ENCODE measurements at regions not wholly inside any gene's neighbourhood (a gene's known extent, or its start where the extent isn't known, plus 50 kb on each side); places are given as distances from the start of the nearest gene placed in this dataset.

DNA sequence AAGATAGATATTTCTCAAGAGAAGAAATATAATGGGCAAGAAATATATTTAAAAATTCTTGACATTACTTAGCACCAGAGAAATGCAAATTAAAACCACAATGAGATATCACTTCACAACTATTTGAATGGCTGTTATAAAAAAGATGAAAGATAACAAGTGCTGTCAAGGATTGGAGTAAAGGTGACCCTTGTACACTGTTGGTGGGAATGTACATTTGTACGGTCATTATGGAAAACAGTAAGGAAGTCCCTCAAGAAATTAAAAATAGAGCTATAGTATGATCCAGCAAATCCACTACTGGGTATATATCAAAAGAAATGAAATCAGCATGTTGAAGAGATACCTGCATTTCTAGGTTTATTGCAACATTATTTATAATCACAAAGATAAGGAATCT, 326.4 kb downstream of the GBE1 start:
- no peaks in the 10 kb centered on the region for H3K36me3 ChIP-seq (ENCODE audit: control insufficient read depth in 4 of 4, insufficient read depth in 3 of 4, low read depth in 1 of 4, low read length in 3 of 4)
- TF ChIP-seq GABPA (IDR thresholded peaks at IDR 0.05 in 1 of 2, conservative IDR thresholded peaks at IDR 0.05 in 1 of 2) (no peak), FOXA1 (IDR thresholded peaks at IDR 0.05) (no peak)
- TF ChIP-seq, protein P1, sequence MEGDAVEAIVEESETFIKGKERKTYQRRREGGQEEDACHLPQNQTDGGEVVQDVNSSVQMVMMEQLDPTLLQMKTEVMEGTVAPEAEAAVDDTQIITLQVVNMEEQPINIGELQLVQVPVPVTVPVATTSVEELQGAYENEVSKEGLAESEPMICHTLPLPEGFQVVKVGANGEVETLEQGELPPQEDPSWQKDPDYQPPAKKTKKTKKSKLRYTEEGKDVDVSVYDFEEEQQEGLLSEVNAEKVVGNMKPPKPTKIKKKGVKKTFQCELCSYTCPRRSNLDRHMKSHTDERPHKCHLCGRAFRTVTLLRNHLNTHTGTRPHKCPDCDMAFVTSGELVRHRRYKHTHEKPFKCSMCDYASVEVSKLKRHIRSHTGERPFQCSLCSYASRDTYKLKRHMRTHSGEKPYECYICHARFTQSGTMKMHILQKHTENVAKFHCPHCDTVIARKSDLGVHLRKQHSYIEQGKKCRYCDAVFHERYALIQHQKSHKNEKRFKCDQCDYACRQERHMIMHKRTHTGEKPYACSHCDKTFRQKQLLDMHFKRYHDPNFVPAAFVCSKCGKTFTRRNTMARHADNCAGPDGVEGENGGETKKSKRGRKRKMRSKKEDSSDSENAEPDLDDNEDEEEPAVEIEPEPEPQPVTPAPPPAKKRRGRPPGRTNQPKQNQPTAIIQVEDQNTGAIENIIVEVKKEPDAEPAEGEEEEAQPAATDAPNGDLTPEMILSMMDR (IDR thresholded peaks at IDR 0.05; ENCODE audit: low read depth, low read length, missing input control): no peak
- no peaks in the 10 kb centered on the region for H3K9me3 ChIP-seq (ENCODE audit: control insufficient read depth in 4 of 4, low read length in 3 of 4)
- no peak overlapping the region for H3K4me3 ChIP-seq (ENCODE audit: low read depth in 1 of 3, low read length in 3 of 3)
- DNase-seq (ENCODE audit: low spot score): no peak
- H3K4me1 ChIP-seq (ENCODE audit: control insufficient read depth in 4 of 4, insufficient read depth in 4 of 4, low read length in 3 of 4): no peaks in the 10 kb centered on the region
- H3K9ac ChIP-seq (ENCODE audit: low read depth in 1 of 2, low read length in 2 of 2): no peak overlapping the region
- no peaks in the 10 kb centered on the region for H3K27me3 ChIP-seq (ENCODE audit: control insufficient read depth in 4 of 4, insufficient read depth in 4 of 4, low read length in 3 of 4)
- H3K27ac ChIP-seq (ENCODE audit: low read depth in 1 of 2, low read length in 2 of 2): no peak overlapping the region
- 82% methylated on average over 1 of the region's 1 CpG for WGBS

DNA sequence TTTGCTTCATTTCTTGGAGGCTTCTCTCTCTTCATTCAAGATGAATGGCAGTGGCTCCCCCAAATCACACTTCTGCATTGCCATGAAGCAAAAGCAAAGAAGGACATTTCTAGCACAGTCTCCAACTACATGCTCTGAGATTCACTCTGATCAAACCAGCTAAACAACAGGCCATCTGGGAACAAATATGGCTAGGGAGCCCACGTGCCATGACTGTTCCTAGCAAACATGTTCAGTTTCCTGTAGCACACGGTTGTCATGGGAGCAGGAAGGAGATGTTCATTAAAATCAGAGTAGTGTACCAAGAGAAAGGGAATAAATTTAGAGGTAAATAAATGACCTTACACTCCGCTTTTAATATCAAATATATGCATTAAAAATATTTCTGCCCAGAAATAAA, 327.3 kb downstream of the GBE1 start:
- H3K27ac ChIP-seq (ENCODE audit: low read depth in 1 of 2, low read length in 2 of 2): no peak overlapping the region
- H3K4me1 ChIP-seq (ENCODE audit: control insufficient read depth in 4 of 4, insufficient read depth in 4 of 4, low read length in 3 of 4): no peaks in the 10 kb centered on the region
- H3K27me3 ChIP-seq (ENCODE audit: control insufficient read depth in 4 of 4, insufficient read depth in 4 of 4, low read length in 3 of 4): no peaks in the 10 kb centered on the region
- no peak for DNase-seq (ENCODE audit: low spot score)
- no peaks in the 10 kb centered on the region for H3K9me3 ChIP-seq (ENCODE audit: control insufficient read depth in 4 of 4, low read length in 3 of 4)
- H3K36me3 ChIP-seq (ENCODE audit: control insufficient read depth in 4 of 4, insufficient read depth in 3 of 4, low read depth in 1 of 4, low read length in 3 of 4): no peaks in the 10 kb centered on the region
- TF ChIP-seq, protein P2, sequence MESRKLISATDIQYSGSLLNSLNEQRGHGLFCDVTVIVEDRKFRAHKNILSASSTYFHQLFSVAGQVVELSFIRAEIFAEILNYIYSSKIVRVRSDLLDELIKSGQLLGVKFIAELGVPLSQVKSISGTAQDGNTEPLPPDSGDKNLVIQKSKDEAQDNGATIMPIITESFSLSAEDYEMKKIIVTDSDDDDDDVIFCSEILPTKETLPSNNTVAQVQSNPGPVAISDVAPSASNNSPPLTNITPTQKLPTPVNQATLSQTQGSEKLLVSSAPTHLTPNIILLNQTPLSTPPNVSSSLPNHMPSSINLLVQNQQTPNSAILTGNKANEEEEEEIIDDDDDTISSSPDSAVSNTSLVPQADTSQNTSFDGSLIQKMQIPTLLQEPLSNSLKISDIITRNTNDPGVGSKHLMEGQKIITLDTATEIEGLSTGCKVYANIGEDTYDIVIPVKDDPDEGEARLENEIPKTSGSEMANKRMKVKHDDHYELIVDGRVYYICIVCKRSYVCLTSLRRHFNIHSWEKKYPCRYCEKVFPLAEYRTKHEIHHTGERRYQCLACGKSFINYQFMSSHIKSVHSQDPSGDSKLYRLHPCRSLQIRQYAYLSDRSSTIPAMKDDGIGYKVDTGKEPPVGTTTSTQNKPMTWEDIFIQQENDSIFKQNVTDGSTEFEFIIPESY (IDR thresholded peaks at IDR 0.05): no peak
- TF ChIP-seq HNF4G (IDR thresholded peaks at IDR 0.05) (no peak), RAD21 (IDR thresholded peaks at IDR 0.05) (no peak), FOXA1 (IDR thresholded peaks at IDR 0.05) (no peak), TAF1 (conservative IDR thresholded peaks at IDR 0.05) (no peak)
- no peak overlapping the region for H3K9ac ChIP-seq (ENCODE audit: low read depth in 1 of 2, low read length in 2 of 2)
- 69% methylated on average over 3 of the region's 3 CpGs for WGBS
- H3K4me3 ChIP-seq (ENCODE audit: low read depth in 1 of 3, low read length in 3 of 3): no peak overlapping the region

- DNase-seq (ENCODE audit: low spot score): no peak
- H3K4me3 ChIP-seq (ENCODE audit: low read depth in 1 of 3, low read length in 3 of 3): no peak overlapping the region
- WGBS: 78% methylated on average over 3 of the region's 3 CpGs
- no peak overlapping the region for H3K27ac ChIP-seq (ENCODE audit: low read depth in 1 of 2, low read length in 2 of 2)
- no peaks in the 10 kb centered on the region for H3K27me3 ChIP-seq (ENCODE audit: control insufficient read depth in 4 of 4, insufficient read depth in 4 of 4, low read length in 3 of 4)
- no peak overlapping the region for H3K9ac ChIP-seq (ENCODE audit: low read depth in 1 of 2, low read length in 2 of 2)
- H3K4me1 ChIP-seq (ENCODE audit: control insufficient read depth in 4 of 4, insufficient read depth in 4 of 4, low read length in 3 of 4): no peaks in the 10 kb centered on the region
- no peaks in the 10 kb centered on the region for H3K36me3 ChIP-seq (ENCODE audit: control insufficient read depth in 4 of 4, insufficient read depth in 3 of 4, low read depth in 1 of 4, low read length in 3 of 4)
- H3K9me3 ChIP-seq (ENCODE audit: control insufficient read depth in 4 of 4, low read length in 3 of 4): no peaks in the 10 kb centered on the region
- TF ChIP-seq ATF3 (IDR thresholded peaks at IDR 0.05) (no peak), FOXA2 (IDR thresholded peaks at IDR 0.05) (no peak), RXRA (IDR thresholded peaks at IDR 0.05) (no peak)
These were observed 327.8 kb downstream of the GBE1 start for GRCh38 chr3:81433675-81434074.

- no peaks in the 10 kb centered on the region for H3K27me3 ChIP-seq (ENCODE audit: control insufficient read depth in 4 of 4, insufficient read depth in 4 of 4, low read length in 3 of 4)
- H3K9ac ChIP-seq (ENCODE audit: low read depth in 1 of 2, low read length in 2 of 2): no peak overlapping the region
- DNase-seq (ENCODE audit: low spot score): no peak
- H3K27ac ChIP-seq (ENCODE audit: low read depth in 1 of 2, low read length in 2 of 2): no peak overlapping the region
- no peaks in the 10 kb centered on the region for H3K4me1 ChIP-seq (ENCODE audit: control insufficient read depth in 4 of 4, insufficient read depth in 4 of 4, low read length in 3 of 4)
- H3K9me3 ChIP-seq (ENCODE audit: control insufficient read depth in 4 of 4, low read length in 3 of 4): no peaks in the 10 kb centered on the region
- H3K4me3 ChIP-seq (ENCODE audit: low read depth in 1 of 3, low read length in 3 of 3): no peak overlapping the region
- WGBS: 90% methylated on average over 2 of the region's 2 CpGs
- H3K36me3 ChIP-seq (ENCODE audit: control insufficient read depth in 4 of 4, insufficient read depth in 3 of 4, low read depth in 1 of 4, low read length in 3 of 4): no peaks in the 10 kb centered on the region
- TF ChIP-seq MAX (IDR thresholded peaks at IDR 0.05) (no peak), YY1 (IDR thresholded peaks at IDR 0.05) (no peak), NR2F2 (IDR thresholded peaks at IDR 0.05) (no peak), JUND (IDR thresholded peaks at IDR 0.05) (no peak), GABPA (IDR thresholded peaks at IDR 0.05 in 1 of 2, conservative IDR thresholded peaks at IDR 0.05 in 1 of 2) (no peak), ATF3 (IDR thresholded peaks at IDR 0.05) (no peak), HNF4G (IDR thresholded peaks at IDR 0.05) (no peak)
- TF ChIP-seq, protein P1 (IDR thresholded peaks at IDR 0.05; ENCODE audit: low read depth, low read length, missing input control): no peak
These were observed 329.0 kb downstream of the GBE1 start for GRCh38 chr3:81432456-81432855.
